Choroid plexus epithelial cell (primary cell): ENCODE measurements at regions not wholly inside any gene's neighbourhood (a gene's known extent, or its start where the extent isn't known, plus 50 kb on each side); places are given as distances from the start of the nearest gene placed in this dataset.
"Not testable (repeated sequence)": the region's sequence is repeated elsewhere in the genome, so short reads cannot be mapped to it uniquely, and the experiment has no call there.

Experiments used
- DNase-seq: peaks from one replicate; pipeline ENCODE4 v3.0.0-alpha.2; 2010; ENCODE audit warnings: low read depth
- H3K4me3 ChIP-seq: 2 replicates; pipeline ENCODE4 v1.5.1; 2011; ENCODE audit warnings: low read depth, mild to moderate bottlenecking, control low read depth, low read length, moderate library complexity
- CTCF ChIP-seq: conservative IDR thresholded peaks from 2 replicates; pipeline ENCODE4 v1.5.1; 2011; ENCODE audit warnings: low read depth, mild to moderate bottlenecking, control low read depth, inconsistent platforms, low read length, moderate library complexity

- no peak for TF ChIP-seq CTCF
- no peak for DNase-seq
- no peak overlapping the region for H3K4me3 ChIP-seq
These were observed 189.1 kb upstream of the IL12B start for GRCh38 chr5:159519365-159519764.

- DNase-seq, result no peak
- TF ChIP-seq CTCF, result no peak
- H3K4me3 ChIP-seq, result no peak overlapping the region
These were observed 192.6 kb upstream of the IL12B start for GRCh38 chr5:159522841-159523240.

GRCh38 chr5:159524279-159524678 is 194.0 kb upstream of the IL12B start:
- not testable (repeated sequence) for H3K4me3 ChIP-seq, DNase-seq

GRCh38 chr5:159525117-159525516 is 194.8 kb upstream of the IL12B start:
- H3K4me3 ChIP-seq, result no peak overlapping the region
- TF ChIP-seq CTCF, result peak; percentile 40
- peak; percentile 43 for DNase-seq

GRCh38 chr5:159527546-159528254 is 197.4 kb upstream of the IL12B start:
- TF ChIP-seq CTCF, result no peak
- DNase-seq, result no peak
- no peak overlapping the region for H3K4me3 ChIP-seq

GRCh38 chr5:159531554-159532105 is 201.3 kb upstream of the IL12B start:
- peak; percentile 52 for TF ChIP-seq CTCF
- DNase-seq, result peak; percentile 42
- no peak overlapping the region for H3K4me3 ChIP-seq

- no peak for TF ChIP-seq CTCF
- no peak overlapping the region for H3K4me3 ChIP-seq
- peak; percentile 95 for DNase-seq
These were observed 202.9 kb upstream of the IL12B start for GRCh38 chr5:159533197-159533596.
